ENCODE measurements at regions not wholly inside any gene's neighbourhood (a gene's known extent, or its start where the extent isn't known, plus 50 kb on each side); places are given as distances from the start of the nearest gene placed in this dataset.
A peak's percentile ranks its signal among the peaks of the same experiment; 100 is the strongest.

DNA sequence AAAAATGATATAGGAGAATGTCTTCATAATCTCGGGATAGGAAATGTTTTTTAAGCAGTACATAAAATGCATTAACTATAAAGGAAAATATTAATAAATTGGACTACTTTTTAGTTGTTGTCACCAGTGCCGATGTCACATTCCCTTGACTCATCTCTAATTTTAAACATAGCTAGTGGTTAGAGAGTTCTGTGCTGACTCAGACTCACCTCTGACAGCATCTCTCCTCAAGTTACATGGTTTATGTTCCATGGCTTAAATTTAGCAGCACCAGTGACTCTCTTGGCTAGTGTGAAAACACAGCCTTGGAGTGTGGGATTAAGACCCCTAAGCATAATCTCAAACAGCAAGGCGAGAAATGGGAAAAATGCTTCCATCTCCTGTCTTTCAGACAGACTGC lies 311.8 kb upstream of the MMS22L start:
- H3K4me1 Mint-ChIP-seq (ENCODE audit: low read depth, unreplicated experiment): no peaks in the 10 kb centered on the region
- CTCF ChIA-PET: no interaction called here
- H3K36me3 Mint-ChIP-seq (ENCODE audit: insufficient read depth, unreplicated experiment): no peaks in the 10 kb centered on the region
- no peak overlapping the region for H3K27ac Mint-ChIP-seq (ENCODE audit: unreplicated experiment)
- no peaks in the 10 kb centered on the region for H3K27me3 Mint-ChIP-seq (ENCODE audit: unreplicated experiment)
- H3K4me3 Mint-ChIP-seq (ENCODE audit: low read depth, unreplicated experiment): no peak overlapping the region
- intact Hi-C loops (cut with micrococcal nuclease; ENCODE audit: unreplicated experiment): no loop called here
- BruUV-seq (replicated peaks): no TSS peak
- no peak for DNase-seq
- TF ChIP-seq, protein P1, sequence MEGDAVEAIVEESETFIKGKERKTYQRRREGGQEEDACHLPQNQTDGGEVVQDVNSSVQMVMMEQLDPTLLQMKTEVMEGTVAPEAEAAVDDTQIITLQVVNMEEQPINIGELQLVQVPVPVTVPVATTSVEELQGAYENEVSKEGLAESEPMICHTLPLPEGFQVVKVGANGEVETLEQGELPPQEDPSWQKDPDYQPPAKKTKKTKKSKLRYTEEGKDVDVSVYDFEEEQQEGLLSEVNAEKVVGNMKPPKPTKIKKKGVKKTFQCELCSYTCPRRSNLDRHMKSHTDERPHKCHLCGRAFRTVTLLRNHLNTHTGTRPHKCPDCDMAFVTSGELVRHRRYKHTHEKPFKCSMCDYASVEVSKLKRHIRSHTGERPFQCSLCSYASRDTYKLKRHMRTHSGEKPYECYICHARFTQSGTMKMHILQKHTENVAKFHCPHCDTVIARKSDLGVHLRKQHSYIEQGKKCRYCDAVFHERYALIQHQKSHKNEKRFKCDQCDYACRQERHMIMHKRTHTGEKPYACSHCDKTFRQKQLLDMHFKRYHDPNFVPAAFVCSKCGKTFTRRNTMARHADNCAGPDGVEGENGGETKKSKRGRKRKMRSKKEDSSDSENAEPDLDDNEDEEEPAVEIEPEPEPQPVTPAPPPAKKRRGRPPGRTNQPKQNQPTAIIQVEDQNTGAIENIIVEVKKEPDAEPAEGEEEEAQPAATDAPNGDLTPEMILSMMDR (IDR thresholded peaks at IDR 0.05; ENCODE audit: unreplicated experiment): no peak
- H3K9me3 Mint-ChIP-seq (ENCODE audit: low read depth, unreplicated experiment): no peaks in the 10 kb centered on the region

DNA sequence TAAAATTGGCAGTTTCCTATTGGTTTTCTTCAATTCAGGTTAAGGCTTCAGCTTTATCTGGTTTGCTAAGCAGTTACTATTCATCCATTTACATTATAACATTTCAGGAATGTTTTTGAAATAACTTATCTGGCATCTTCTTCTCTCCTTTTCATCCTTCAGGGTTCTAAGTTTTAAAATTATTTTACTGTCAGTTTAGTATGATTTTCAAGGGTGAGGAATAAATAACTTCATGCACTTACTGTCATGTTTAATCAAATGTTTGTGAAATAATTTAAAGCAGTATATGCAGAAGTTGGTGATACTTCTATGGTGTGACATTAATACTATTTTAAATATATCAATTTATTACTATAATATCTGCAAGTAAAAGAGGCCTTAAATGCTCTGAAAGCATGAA lies 338.1 kb upstream of the MMS22L start:
- TF ChIP-seq, protein P1 (IDR thresholded peaks at IDR 0.05; ENCODE audit: unreplicated experiment): no peak
- Mint-ChIP-seq H3K4me1 (ENCODE audit: low read depth, unreplicated experiment) (no peaks in the 10 kb centered on the region), H3K36me3 (ENCODE audit: insufficient read depth, unreplicated experiment) (no peaks in the 10 kb centered on the region), H3K9me3 (ENCODE audit: low read depth, unreplicated experiment) (no peaks in the 10 kb centered on the region), H3K27me3 (ENCODE audit: unreplicated experiment) (no peaks in the 10 kb centered on the region), H3K27ac (ENCODE audit: unreplicated experiment) (no peak overlapping the region), H3K4me3 (ENCODE audit: low read depth, unreplicated experiment) (no peak overlapping the region)
- BruUV-seq (replicated peaks): no TSS peak
- intact Hi-C loops (cut with micrococcal nuclease; ENCODE audit: unreplicated experiment): no loop called here
- no peak for DNase-seq
- CTCF ChIA-PET: no interaction called here

- no peak for DNase-seq
- H3K9me3 Mint-ChIP-seq (ENCODE audit: low read depth, unreplicated experiment): no peaks in the 10 kb centered on the region
- H3K4me3 Mint-ChIP-seq (ENCODE audit: low read depth, unreplicated experiment): peak overlapping the region; percentile 59
- CTCF ChIA-PET: no interaction called here
- no peaks in the 10 kb centered on the region for H3K36me3 Mint-ChIP-seq (ENCODE audit: insufficient read depth, unreplicated experiment)
- peak overlapping the region; percentile 7 for H3K27ac Mint-ChIP-seq (ENCODE audit: unreplicated experiment)
- intact Hi-C loops (cut with micrococcal nuclease; ENCODE audit: unreplicated experiment): no loop called here
- peaks cover 9% of the 10 kb centered on the region for H3K4me1 Mint-ChIP-seq (ENCODE audit: low read depth, unreplicated experiment)
- TF ChIP-seq, protein P1 (IDR thresholded peaks at IDR 0.05; ENCODE audit: unreplicated experiment): no peak
- H3K27me3 Mint-ChIP-seq (ENCODE audit: unreplicated experiment): no peaks in the 10 kb centered on the region
- BruUV-seq (replicated peaks): no TSS peak
Measured at GRCh38 chr6:97626671-97627441, 343.8 kb upstream of the MMS22L start.

DNA sequence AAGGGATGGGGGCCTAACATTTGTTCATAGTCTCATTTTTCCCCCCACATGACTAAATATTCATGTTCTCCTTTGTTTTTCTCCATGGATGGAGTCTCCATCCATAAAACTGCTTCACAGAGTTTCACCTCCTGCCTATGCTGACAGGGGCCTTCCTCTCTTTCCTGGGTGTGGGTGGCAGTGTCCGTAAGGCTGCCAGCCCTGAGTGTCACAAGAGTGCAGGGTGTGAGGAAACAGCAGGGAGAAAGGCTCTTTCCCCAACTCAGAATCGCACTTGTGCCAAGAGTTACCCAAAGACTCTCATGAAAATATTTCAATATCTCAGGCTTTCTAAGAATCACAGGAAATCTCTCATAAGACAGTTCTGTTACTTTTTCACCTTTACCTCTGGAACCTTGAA lies 346.2 kb upstream of the MMS22L start:
- Mint-ChIP-seq H3K9me3 (ENCODE audit: low read depth, unreplicated experiment) (no peaks in the 10 kb centered on the region), H3K27me3 (ENCODE audit: unreplicated experiment) (no peaks in the 10 kb centered on the region), H3K4me3 (ENCODE audit: low read depth, unreplicated experiment) (no peak overlapping the region), H3K4me1 (ENCODE audit: low read depth, unreplicated experiment) (peaks cover 9% of the 10 kb centered on the region), H3K36me3 (ENCODE audit: insufficient read depth, unreplicated experiment) (no peaks in the 10 kb centered on the region), H3K27ac (ENCODE audit: unreplicated experiment) (no peak overlapping the region)
- CTCF ChIA-PET: no interaction called here
- TF ChIP-seq, protein P1 (IDR thresholded peaks at IDR 0.05; ENCODE audit: unreplicated experiment): no peak
- no TSS peak for BruUV-seq (replicated peaks)
- no peak for DNase-seq
- intact Hi-C loops (cut with micrococcal nuclease; ENCODE audit: unreplicated experiment): no loop called here

Data from Calu3 (cell line).